K562 (cell line): ENCODE measurements at regions not wholly inside any gene's neighbourhood (a gene's known extent, or its start where the extent isn't known, plus 50 kb on each side); places are given as distances from the start of the nearest gene placed in this dataset.

ENCODE experiments used
- ATAC-seq: fragments of 200-7000 bp; cut with Tn5 transposase; 3 replicates; pipeline ENCODE4 v1.9.1; 2020; ENCODE audit warnings: moderate library complexity
- BruUV-seq: library from RNA; stranded (reverse); fragments of 400-500 nt; replicated peaks from 2 replicates; lab custom pipeline; 2021; lab: Mats Ljungman, UMichigan
- CTCF ChIA-PET: fragments of 300-600 bp; formaldehyde crosslinking; extraction: SDS; loops from one replicate; lab custom pipeline; 2021; ENCODE audit warnings: low intra/inter-chr PET ratio; lab: Yijun Ruan, JAX
- POLR2A ChIA-PET: fragments of 300-600, 350-650 bp; sonication (Branson Sonifier 250); formaldehyde crosslinking; extraction: SDS; loops from one replicate; lab custom pipeline; 2021; ENCODE audit warnings: antibody characterized with exemption, inconsistent platforms; lab: Yijun Ruan, JAX
- DNase-seq, 4 experiments: peaks; one replicate each; pipeline versions ENCODE4 v3.0.0 to v3.0.0-alpha.2; 2011 to 2018; ENCODE audit warnings: low spot score in 3 of 4, mixed read lengths in 3 of 4; ENCODE audit errors: extremely low read depth in 1 of 4
- FAIRE-seq: peaks from 2 replicates; lab custom pipeline; 2011; peaks lifted over from hg19 to GRCh38; lab: Jason Lieb, UNC
- H2AFZ ChIP-seq: 2 replicates; pipeline ENCODE4 v1.6.0; 2011; ENCODE audit warnings: low read depth, low read length, control low read depth, inconsistent platforms
- H3K27ac ChIP-seq: fragments of 200-600 bp; 3 replicates; pipeline ENCODE4 v1.8.0; 2011; ENCODE audit warnings: low read depth, mild to moderate bottlenecking, control low read depth, inconsistent platforms, low read length, moderate library complexity, mixed read lengths; ENCODE audit errors: extremely low read depth
- H3K27me3 ChIP-seq, 2 experiments: fragments of 300-600 bp in 1 of 2; 2 replicates in 1 of 2; 3 replicates in 1 of 2; pipeline versions ENCODE4 v1.6.0 to v1.8.0; 2011; ENCODE audit warnings: inconsistent platforms in 2 of 2, low read length in 2 of 2, mild to moderate bottlenecking in 1 of 2, mixed read lengths in 1 of 2, moderate library complexity in 1 of 2; ENCODE audit not compliant: control insufficient read depth in 2 of 2, insufficient read depth in 2 of 2
- H3K36me3 ChIP-seq: fragments of 300-600 bp; 3 replicates; pipeline ENCODE4 v1.8.0; 2011; ENCODE audit warnings: mild to moderate bottlenecking, low read length, inconsistent platforms; ENCODE audit not compliant: control insufficient read depth, insufficient read depth
- H3K4me1 ChIP-seq, 2 experiments: fragments of 200-600 bp in 1 of 2; replicated peaks in 1 of 2; 2 replicates in 1 of 2; 3 replicates in 1 of 2; pipeline versions ENCODE4 v1.5.1 to v1.8.0; 2011; ENCODE audit warnings: inconsistent platforms in 2 of 2, low read length in 2 of 2, mild to moderate bottlenecking in 1 of 2, mixed read lengths in 1 of 2, moderate library complexity in 1 of 2; ENCODE audit not compliant: control insufficient read depth in 2 of 2, insufficient read depth in 2 of 2
- H3K4me2 ChIP-seq: 2 replicates; pipeline ENCODE4 v1.6.1; 2011; ENCODE audit warnings: low read length, control low read depth, inconsistent platforms, mixed read lengths; ENCODE audit not compliant: insufficient read depth
- H3K4me3 ChIP-seq: fragments of 200-600 bp; sonication (generic), shearing (Covaris generic); 2 replicates; pipeline ENCODE4 v1.5.1; 2016; ENCODE audit warnings: control low read depth, inconsistent platforms
- H3K79me2 ChIP-seq: fragments of 200-600 bp; 3 replicates; pipeline ENCODE4 v1.8.0; 2011; ENCODE audit warnings: low read length, inconsistent platforms; ENCODE audit not compliant: control insufficient read depth, insufficient read depth
- H3K9ac ChIP-seq, 2 experiments: 2 replicates each; pipeline versions ENCODE4 v1.6.0 to v1.6.1; 2011; ENCODE audit warnings: low read depth in 2 of 2, low read length in 2 of 2, control low read depth in 1 of 2, inconsistent platforms in 1 of 2, mild to moderate bottlenecking in 1 of 2, mixed read lengths in 1 of 2; ENCODE audit not compliant: insufficient read depth in 1 of 2
- H3K9me1 ChIP-seq: one replicate; pipeline ENCODE4 v1.6.0; 2011; ENCODE audit warnings: inconsistent platforms, mild to moderate bottlenecking, low read length, moderate library complexity; ENCODE audit not compliant: control insufficient read depth, insufficient read depth
- H3K9me3 ChIP-seq: replicated peaks from 2 replicates; pipeline ENCODE4 v1.5.1; 2011; ENCODE audit warnings: low read depth, low read length, inconsistent platforms; ENCODE audit not compliant: control insufficient read depth, insufficient read depth
- H4K20me1 ChIP-seq: replicated peaks from 2 replicates; pipeline ENCODE4 v1.6.1; 2011; ENCODE audit warnings: low read length, inconsistent platforms, mixed read lengths; ENCODE audit not compliant: control insufficient read depth, insufficient read depth
- RAD51 ChIP-seq: fragments of 450-650 bp; IDR thresholded peaks from 2 replicates; pipeline ENCODE4 v1.7.1; 2016; ENCODE audit warnings: low read depth, mild to moderate bottlenecking, borderline replicate concordance
- WGBS: fragments of 100-300 bp; shearing (Covaris generic); methylation state at CpG from one replicate; pipeline ENCODE4 v1.1.6; 2016; ENCODE audit warnings: low coverage, mixed read lengths; ENCODE audit not compliant: insufficient coverage; ENCODE audit errors: missing lambda C conversion rate; 5-methylcytosine and 5-hydroxymethylcytosine counted together
- in situ Hi-C: fragments of 300-500 bp; cut with MboI; formaldehyde crosslinking; loops from 4 replicates; pipeline ENCODE4 v1.15.0; 2018; ENCODE audit warnings: inconsistent platforms, mixed read lengths
- intact Hi-C: fragments of 100-400 bp; cut with micrococcal nuclease; formaldehyde crosslinking; loops from 2 replicates; pipeline ENCODE4 v1.14.2; 2022
- TF ChIP-seq, protein P1 (sequence below): fragments of 150-350 bp; IDR thresholded peaks from 2 replicates; pipeline ENCODE4 v1.6.1; 2014; ENCODE audit warnings: low read depth, mild to moderate bottlenecking, low read length, borderline replicate concordance

DNA sequence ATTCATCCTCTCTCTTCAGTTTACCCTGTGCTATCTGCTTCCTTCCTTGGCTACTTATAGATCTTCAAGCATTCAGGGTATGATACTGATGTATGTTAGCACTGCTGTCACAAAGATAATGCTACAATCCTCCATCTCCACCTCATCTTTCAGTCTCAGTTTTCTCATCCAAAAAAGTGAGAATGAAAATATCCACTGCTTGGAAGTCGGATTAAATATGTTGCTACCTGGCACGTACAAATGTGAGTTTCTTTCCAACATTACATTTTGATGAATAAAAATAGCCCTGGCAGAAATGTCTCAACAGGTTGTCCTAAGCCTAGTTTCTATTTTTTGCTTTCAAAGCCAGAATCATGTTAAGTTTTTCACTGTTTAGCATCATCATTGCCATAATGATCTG lies 149.9 kb downstream of the PTPN11 start:
- Histone ChIP-seq H3K27ac (no peak overlapping the region), H3K4me1 (no peaks in the 10 kb centered on the region), H3K9me1 (no peaks in the 10 kb centered on the region), H3K9ac (no peak overlapping the region), H3K36me3 (no peaks in the 10 kb centered on the region), H4K20me1 (no peaks in the 10 kb centered on the region), H3K4me3 (no peak overlapping the region), H2AFZ (no peak overlapping the region), H3K4me2 (no peak overlapping the region), H3K9me3 (no peaks in the 10 kb centered on the region), H3K27me3 (peaks cover 7 to 18% of the 10 kb centered on the region in 2 experiments; a peak in 4 of 5 replicates), H3K79me2 (no peaks in the 10 kb centered on the region)
- CTCF ChIA-PET, result no interaction called here
- intact Hi-C loops, result no loop called here
- no peak for TF ChIP-seq RAD51
- TF ChIP-seq, protein P1, sequence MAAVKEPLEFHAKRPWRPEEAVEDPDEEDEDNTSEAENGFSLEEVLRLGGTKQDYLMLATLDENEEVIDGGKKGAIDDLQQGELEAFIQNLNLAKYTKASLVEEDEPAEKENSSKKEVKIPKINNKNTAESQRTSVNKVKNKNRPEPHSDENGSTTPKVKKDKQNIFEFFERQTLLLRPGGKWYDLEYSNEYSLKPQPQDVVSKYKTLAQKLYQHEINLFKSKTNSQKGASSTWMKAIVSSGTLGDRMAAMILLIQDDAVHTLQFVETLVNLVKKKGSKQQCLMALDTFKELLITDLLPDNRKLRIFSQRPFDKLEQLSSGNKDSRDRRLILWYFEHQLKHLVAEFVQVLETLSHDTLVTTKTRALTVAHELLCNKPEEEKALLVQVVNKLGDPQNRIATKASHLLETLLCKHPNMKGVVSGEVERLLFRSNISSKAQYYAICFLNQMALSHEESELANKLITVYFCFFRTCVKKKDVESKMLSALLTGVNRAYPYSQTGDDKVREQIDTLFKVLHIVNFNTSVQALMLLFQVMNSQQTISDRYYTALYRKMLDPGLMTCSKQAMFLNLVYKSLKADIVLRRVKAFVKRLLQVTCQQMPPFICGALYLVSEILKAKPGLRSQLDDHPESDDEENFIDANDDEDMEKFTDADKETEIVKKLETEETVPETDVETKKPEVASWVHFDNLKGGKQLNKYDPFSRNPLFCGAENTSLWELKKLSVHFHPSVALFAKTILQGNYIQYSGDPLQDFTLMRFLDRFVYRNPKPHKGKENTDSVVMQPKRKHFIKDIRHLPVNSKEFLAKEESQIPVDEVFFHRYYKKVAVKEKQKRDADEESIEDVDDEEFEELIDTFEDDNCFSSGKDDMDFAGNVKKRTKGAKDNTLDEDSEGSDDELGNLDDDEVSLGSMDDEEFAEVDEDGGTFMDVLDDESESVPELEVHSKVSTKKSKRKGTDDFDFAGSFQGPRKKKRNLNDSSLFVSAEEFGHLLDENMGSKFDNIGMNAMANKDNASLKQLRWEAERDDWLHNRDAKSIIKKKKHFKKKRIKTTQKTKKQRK, result no peak
- POLR2A ChIA-PET, result no interaction called here
- 0% methylated on average over 2 of the region's 2 CpGs for WGBS
- no peak for FAIRE-seq
- DNase-seq, result no peak
- BruUV-seq, result no TSS peak
- ATAC-seq, result no peak
- in situ Hi-C loops, result no loop called here
